ENCODE measurements at regions not wholly inside any gene's neighbourhood (a gene's known extent, or its start where the extent isn't known, plus 50 kb on each side); places are given as distances from the start of the nearest gene placed in this dataset.

GRCh38 chr4:27888505-27888904, 1027.9 kb downstream of the STIM2 start:
- H3K27me3 ChIP-seq (ENCODE audit: insufficient read depth), result no peaks in the 10 kb centered on the region
- H3K4me1 ChIP-seq (ENCODE audit: insufficient read depth), result no peaks in the 10 kb centered on the region; the same call in 1 of the 2 replicates
- H3K9me3 Mint-ChIP-seq, result peaks cover 12% of the 10 kb centered on the region
- H3K4me3 Mint-ChIP-seq, result no peak overlapping the region
- no peak overlapping the region for H3K4me3 ChIP-seq
- peaks cover 11% of the 10 kb centered on the region for H3K36me3 Mint-ChIP-seq (ENCODE audit: low read depth)
- no peaks in the 10 kb centered on the region; the same call in 1 of the 2 replicates for H3K36me3 ChIP-seq (ENCODE audit: insufficient read depth)
- H3K27ac Mint-ChIP-seq, result no peak overlapping the region
- DNase-seq (ENCODE audit: low spot score), result no peak
- no peaks in the 10 kb centered on the region for H4K20me1 ChIP-seq (replicated peaks; ENCODE audit: insufficient read depth)
- H3K4me1 Mint-ChIP-seq, result peaks cover 9% of the 10 kb centered on the region
- H3F3A ChIP-seq (replicated peaks; ENCODE audit: low read depth), result no peaks in the 10 kb centered on the region
- H3K4me2 ChIP-seq, result no peak overlapping the region
- no peak overlapping the region for H2AFZ ChIP-seq
- peaks cover 14% of the 10 kb centered on the region for H3K9me2 ChIP-seq (ENCODE audit: insufficient read depth)
- TF ChIP-seq JUNB (IDR thresholded peaks at IDR 0.05; ENCODE audit: unreplicated experiment) (no peak), REST (IDR thresholded peaks at IDR 0.05; ENCODE audit: unreplicated experiment) (no peak), EZH2 (IDR thresholded peaks at IDR 0.05; ENCODE audit: low read depth, unreplicated experiment) (no peak), ZNF114 (CRISPR knock-in tag; IDR thresholded peaks at IDR 0.05) (no peak), ZNF331 (CRISPR knock-in tag; IDR thresholded peaks at IDR 0.05; ENCODE audit: low read depth) (no peak), EZH2phosphoT487 (IDR thresholded peaks at IDR 0.05; ENCODE audit: unreplicated experiment) (no peak), CREB1 (CRISPR knock-in tag; IDR thresholded peaks at IDR 0.05; ENCODE audit: low read depth) (no peak), POLR2AphosphoS5 (IDR thresholded peaks at IDR 0.05; ENCODE audit: low read depth) (no peak)
- TF ChIP-seq, protein P1, sequence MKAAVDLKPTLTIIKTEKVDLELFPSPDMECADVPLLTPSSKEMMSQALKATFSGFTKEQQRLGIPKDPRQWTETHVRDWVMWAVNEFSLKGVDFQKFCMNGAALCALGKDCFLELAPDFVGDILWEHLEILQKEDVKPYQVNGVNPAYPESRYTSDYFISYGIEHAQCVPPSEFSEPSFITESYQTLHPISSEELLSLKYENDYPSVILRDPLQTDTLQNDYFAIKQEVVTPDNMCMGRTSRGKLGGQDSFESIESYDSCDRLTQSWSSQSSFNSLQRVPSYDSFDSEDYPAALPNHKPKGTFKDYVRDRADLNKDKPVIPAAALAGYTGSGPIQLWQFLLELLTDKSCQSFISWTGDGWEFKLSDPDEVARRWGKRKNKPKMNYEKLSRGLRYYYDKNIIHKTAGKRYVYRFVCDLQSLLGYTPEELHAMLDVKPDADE (IDR thresholded peaks at IDR 0.05), result no peak
- H3K27ac ChIP-seq (ENCODE audit: low read depth), result no peak overlapping the region
- no peaks in the 10 kb centered on the region for H3K79me2 ChIP-seq (replicated peaks; ENCODE audit: insufficient read depth)
- H3K27me3 Mint-ChIP-seq (ENCODE audit: insufficient read depth, low read depth, poor library complexity), result no peaks in the 10 kb centered on the region
- ATAC-seq, result no peak

DNA sequence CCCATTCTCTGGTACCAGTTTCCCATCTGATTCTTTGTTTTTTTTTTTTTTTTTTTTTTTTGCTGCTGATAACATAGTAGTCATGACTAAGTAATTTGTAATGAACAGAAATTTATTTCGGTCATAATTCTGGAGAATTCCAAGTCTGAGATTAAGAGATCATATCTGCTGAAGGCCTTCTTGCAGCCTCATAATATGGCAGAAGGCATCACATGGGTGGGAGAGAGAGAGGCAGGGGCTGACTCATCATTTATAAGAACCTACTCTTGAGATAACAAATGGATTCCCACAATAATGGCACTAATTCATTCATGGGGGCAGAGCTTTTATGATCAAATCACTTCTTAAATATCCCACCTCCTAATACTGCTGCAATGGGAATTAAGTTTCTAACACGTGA, 1034.3 kb downstream of the STIM2 start:
- Histone ChIP-seq H3K4me2 (no peak overlapping the region), H3K4me3 (no peak overlapping the region), H3K27ac (ENCODE audit: low read depth) (no peak overlapping the region), H3K36me3 (ENCODE audit: insufficient read depth) (no peaks in the 10 kb centered on the region; the same call in 1 of the 2 replicates), H3K27me3 (ENCODE audit: insufficient read depth) (no peaks in the 10 kb centered on the region), H3K4me1 (ENCODE audit: insufficient read depth) (no peaks in the 10 kb centered on the region; the same call in 1 of the 2 replicates), H3K79me2 (replicated peaks; ENCODE audit: insufficient read depth) (no peaks in the 10 kb centered on the region), H3F3A (replicated peaks; ENCODE audit: low read depth) (no peaks in the 10 kb centered on the region), H3K9me2 (ENCODE audit: insufficient read depth) (peaks cover 17% of the 10 kb centered on the region), H2AFZ (no peak overlapping the region), H4K20me1 (replicated peaks; ENCODE audit: insufficient read depth) (no peaks in the 10 kb centered on the region)
- Mint-ChIP-seq H3K27ac (no peak overlapping the region), H3K4me1 (peaks cover 9% of the 10 kb centered on the region), H3K27me3 (ENCODE audit: insufficient read depth, low read depth, poor library complexity) (no peaks in the 10 kb centered on the region), H3K36me3 (ENCODE audit: low read depth) (peaks cover 9% of the 10 kb centered on the region), H3K9me3 (peaks cover 12% of the 10 kb centered on the region), H3K4me3 (no peak overlapping the region)
- ATAC-seq (no peak), DNase-seq (ENCODE audit: low spot score) (no peak)
- TF ChIP-seq ZNF331 (CRISPR knock-in tag; IDR thresholded peaks at IDR 0.05; ENCODE audit: low read depth) (no peak), POLR2AphosphoS5 (IDR thresholded peaks at IDR 0.05; ENCODE audit: low read depth) (no peak), STAT1 (IDR thresholded peaks at IDR 0.05; ENCODE audit: unreplicated experiment) (no peak), ZNF114 (CRISPR knock-in tag; IDR thresholded peaks at IDR 0.05) (no peak), JUNB (IDR thresholded peaks at IDR 0.05; ENCODE audit: unreplicated experiment) (no peak)
